PC-3 (cell line): ENCODE measurements at regions not wholly inside any gene's neighbourhood (a gene's known extent, or its start where the extent isn't known, plus 50 kb on each side); places are given as distances from the start of the nearest gene placed in this dataset.

Experiments used
- ATAC-seq: fragments of 200-7000 bp; cut with Tn5 transposase; 2 replicates; pipeline ENCODE4 v1.9.1; 2020; ENCODE audit warnings: mild to moderate bottlenecking, moderate library complexity
- BruUV-seq: library from RNA; stranded (reverse); fragments of 400-500 nt; replicated peaks from 2 replicates; lab custom pipeline; 2021; lab: Mats Ljungman, UMichigan
- CTCF ChIA-PET: fragments of 300-600 bp; sonication (Branson Sonifier 250); formaldehyde crosslinking; loops from one replicate; lab custom pipeline; 2022; ENCODE audit warnings: antibody characterized with exemption; lab: Charles Lee
- POLR2A ChIA-PET: fragments of 300-600 bp; sonication (Branson Sonifier 250); formaldehyde crosslinking; loops from one replicate; lab custom pipeline; 2022; ENCODE audit warnings: antibody characterized with exemption; ENCODE audit not compliant: unreplicated experiment; lab: Charles Lee
- DNase-seq: peaks from one replicate; pipeline ENCODE4 v3.0.0-alpha.2; 2015
- H2AFZ ChIP-seq: fragments of 300-600 bp; sonication (generic); 2 replicates; pipeline ENCODE4 v1.6.0; 2016; ENCODE audit warnings: antibody characterized with exemption, low read length
- H3F3A ChIP-seq: fragments of 300-600 bp; sonication (generic); one replicate; pipeline ENCODE4 v1.6.0; 2017; ENCODE audit warnings: antibody characterized with exemption, low read length, control low read depth, mild to moderate bottlenecking; ENCODE audit not compliant: unreplicated experiment
- H3K27ac ChIP-seq: fragments of 300-600 bp; sonication (generic); 2 replicates; pipeline ENCODE4 v1.5.1; 2016; ENCODE audit warnings: mild to moderate bottlenecking, low read length
- H3K27me3 ChIP-seq: fragments of 300-600 bp; sonication (generic); 2 replicates; pipeline ENCODE4 v1.6.1; 2016; ENCODE audit warnings: low read length, mixed read lengths
- H3K36me3 ChIP-seq: fragments of 300-600 bp; sonication (generic); 2 replicates; pipeline ENCODE4 v1.6.1; 2016; ENCODE audit warnings: low read depth, mixed run types, low read length, mixed read lengths
- H3K4me1 ChIP-seq: fragments of 300-600 bp; sonication (generic); 2 replicates; pipeline ENCODE4 v1.5.1; 2016; ENCODE audit warnings: low read length; ENCODE audit not compliant: insufficient read depth
- H3K4me2 ChIP-seq: fragments of 300-600 bp; sonication (generic); 2 replicates; pipeline ENCODE4 v1.6.0; 2016; ENCODE audit warnings: low read length
- H3K4me3 ChIP-seq: fragments of 300-600 bp; sonication (generic); 2 replicates; pipeline ENCODE4 v1.5.1; 2016; ENCODE audit warnings: mild to moderate bottlenecking, low read length, mixed read lengths
- H3K79me2 ChIP-seq: fragments of 300-600 bp; sonication (generic); 2 replicates; pipeline ENCODE4 v1.6.1; 2017; ENCODE audit warnings: low read length, mixed read lengths
- H3K9ac ChIP-seq: fragments of 300-600 bp; sonication (generic); 2 replicates; pipeline ENCODE4 v1.6.0; 2016; ENCODE audit warnings: mild to moderate bottlenecking, low read length
- H3K9me2 ChIP-seq: fragments of 300-600 bp; sonication (generic); replicated peaks from 2 replicates; pipeline ENCODE4 v1.6.1; 2016; ENCODE audit warnings: mixed run types, low read length, mixed read lengths
- H3K9me3 ChIP-seq: fragments of 300-600 bp; sonication (generic); 2 replicates; pipeline ENCODE4 v1.6.1; 2016; ENCODE audit warnings: low read length, mixed read lengths
- H4K20me1 ChIP-seq: fragments of 300-600 bp; sonication (generic); 2 replicates; pipeline ENCODE4 v1.6.1; 2016; ENCODE audit warnings: low read length, mixed read lengths
- EZH2 ChIP-seq: fragments of 300-600 bp; sonication (generic); IDR thresholded peaks from one replicate; pipeline ENCODE4 v1.6.1; 2017; ENCODE audit warnings: antibody characterized with exemption, mild to moderate bottlenecking, low read length; ENCODE audit not compliant: unreplicated experiment
- EZH2phosphoT487 ChIP-seq: fragments of 300-600 bp; sonication (generic); IDR thresholded peaks from 2 replicates; pipeline ENCODE4 v1.6.1; 2018; ENCODE audit warnings: mild to moderate bottlenecking, antibody characterized with exemption, low read length, borderline replicate concordance
- intact Hi-C: fragments of 100-400 bp; cut with micrococcal nuclease; formaldehyde crosslinking; loops from 2 replicates; pipeline ENCODE4 v1.9.0; 2023
- TF ChIP-seq, protein P1 (sequence below): fragments of 300-600 bp; sonication (generic); conservative IDR thresholded peaks from 2 replicates; pipeline ENCODE4 v1.5.1; 2017; ENCODE audit warnings: antibody characterized with exemption, low read depth, mild to moderate bottlenecking, low read length

DNA sequence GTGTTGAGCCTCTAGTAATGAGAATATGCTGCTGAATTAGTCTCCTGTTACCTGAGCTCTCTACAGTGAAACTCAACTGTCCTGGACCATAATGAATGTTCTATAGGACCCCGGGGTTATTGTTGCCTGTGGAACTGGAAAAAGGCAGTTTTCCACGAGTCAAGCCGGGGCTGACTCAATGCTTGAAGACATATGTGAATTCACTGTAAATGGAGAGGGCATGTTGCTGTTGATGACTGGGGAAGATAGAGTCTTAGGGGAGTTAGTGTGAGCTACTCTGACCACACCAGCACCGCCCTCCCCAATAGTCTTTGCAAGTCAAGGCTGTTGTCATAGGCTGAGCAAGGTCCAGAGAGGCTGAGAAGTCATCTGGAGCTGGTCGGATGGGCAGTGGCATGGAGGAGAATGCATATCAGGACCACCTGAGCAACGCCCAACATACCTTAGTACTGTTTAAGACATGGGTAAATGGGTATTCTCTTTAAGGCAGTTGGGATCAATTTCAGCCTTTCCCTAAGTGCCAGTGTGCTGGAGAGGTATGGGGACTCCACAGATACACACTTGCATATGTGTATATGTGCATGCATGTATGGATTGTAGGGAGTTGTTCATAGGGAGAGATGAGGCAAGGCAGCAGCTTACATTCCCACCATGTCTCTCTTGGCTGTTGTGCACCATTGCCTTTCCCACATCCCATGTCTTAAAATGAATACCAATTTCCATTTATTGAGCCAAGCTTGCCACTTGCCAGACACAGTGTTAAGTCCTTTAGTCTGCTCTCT is 230.1 kb upstream of the NAV2 start:
- no peaks in the 10 kb centered on the region for H3K9me2 ChIP-seq
- no TSS peak for BruUV-seq
- H3K27me3 ChIP-seq, result peaks cover 74% of the 10 kb centered on the region
- H3F3A ChIP-seq, result no peaks in the 10 kb centered on the region
- H3K4me1 ChIP-seq, result no peaks in the 10 kb centered on the region
- no peak overlapping the region for H3K9ac ChIP-seq
- no peaks in the 10 kb centered on the region for H3K9me3 ChIP-seq
- intact Hi-C loops, result no loop called here
- no peaks in the 10 kb centered on the region for H3K36me3 ChIP-seq
- H3K4me2 ChIP-seq, result no peak overlapping the region
- POLR2A ChIA-PET, result no interaction called here
- TF ChIP-seq, protein P1, sequence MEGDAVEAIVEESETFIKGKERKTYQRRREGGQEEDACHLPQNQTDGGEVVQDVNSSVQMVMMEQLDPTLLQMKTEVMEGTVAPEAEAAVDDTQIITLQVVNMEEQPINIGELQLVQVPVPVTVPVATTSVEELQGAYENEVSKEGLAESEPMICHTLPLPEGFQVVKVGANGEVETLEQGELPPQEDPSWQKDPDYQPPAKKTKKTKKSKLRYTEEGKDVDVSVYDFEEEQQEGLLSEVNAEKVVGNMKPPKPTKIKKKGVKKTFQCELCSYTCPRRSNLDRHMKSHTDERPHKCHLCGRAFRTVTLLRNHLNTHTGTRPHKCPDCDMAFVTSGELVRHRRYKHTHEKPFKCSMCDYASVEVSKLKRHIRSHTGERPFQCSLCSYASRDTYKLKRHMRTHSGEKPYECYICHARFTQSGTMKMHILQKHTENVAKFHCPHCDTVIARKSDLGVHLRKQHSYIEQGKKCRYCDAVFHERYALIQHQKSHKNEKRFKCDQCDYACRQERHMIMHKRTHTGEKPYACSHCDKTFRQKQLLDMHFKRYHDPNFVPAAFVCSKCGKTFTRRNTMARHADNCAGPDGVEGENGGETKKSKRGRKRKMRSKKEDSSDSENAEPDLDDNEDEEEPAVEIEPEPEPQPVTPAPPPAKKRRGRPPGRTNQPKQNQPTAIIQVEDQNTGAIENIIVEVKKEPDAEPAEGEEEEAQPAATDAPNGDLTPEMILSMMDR, result no peak
- no peak for TF ChIP-seq EZH2
- no peak for TF ChIP-seq EZH2phosphoT487
- H3K27ac ChIP-seq, result no peak overlapping the region
- CTCF ChIA-PET, result no interaction called here
- no peak for DNase-seq
- no peak for ATAC-seq
- H3K79me2 ChIP-seq, result no peaks in the 10 kb centered on the region
- H4K20me1 ChIP-seq, result no peaks in the 10 kb centered on the region
- H2AFZ ChIP-seq, result no peak overlapping the region
- no peak overlapping the region for H3K4me3 ChIP-seq

DNA sequence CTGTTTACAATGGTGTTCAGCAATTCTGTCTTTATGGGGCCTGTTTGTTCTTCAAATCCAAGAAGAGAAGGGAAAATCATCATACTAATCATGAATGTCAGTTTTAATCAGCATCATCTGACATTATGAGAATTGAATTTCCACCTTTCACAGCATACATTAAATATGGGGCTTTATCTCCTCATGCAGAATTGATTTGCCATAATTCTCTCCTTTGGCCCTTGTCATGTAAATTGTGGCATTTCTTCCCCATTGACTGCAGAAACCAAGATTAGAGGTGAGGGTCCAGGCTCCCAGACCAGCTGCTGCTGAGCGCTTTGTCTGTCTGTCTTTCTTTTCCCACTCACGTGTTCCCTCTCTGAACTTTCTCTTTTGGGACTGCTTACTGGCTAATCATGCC is 232.1 kb upstream of the NAV2 start:
- no peak overlapping the region for H3K4me2 ChIP-seq
- POLR2A ChIA-PET, result no interaction called here
- no peaks in the 10 kb centered on the region for H3K9me2 ChIP-seq
- no peaks in the 10 kb centered on the region for H3F3A ChIP-seq
- intact Hi-C loops, result no loop called here
- no peak overlapping the region for H3K9ac ChIP-seq
- no peaks in the 10 kb centered on the region for H3K4me1 ChIP-seq
- H3K36me3 ChIP-seq, result no peaks in the 10 kb centered on the region
- H3K79me2 ChIP-seq, result no peaks in the 10 kb centered on the region
- no peak overlapping the region for H3K27ac ChIP-seq
- no peak for DNase-seq
- peaks cover 82% of the 10 kb centered on the region for H3K27me3 ChIP-seq
- CTCF ChIA-PET, result no interaction called here
- ATAC-seq, result no peak
- no peaks in the 10 kb centered on the region for H3K9me3 ChIP-seq
- H2AFZ ChIP-seq, result no peak overlapping the region
- H4K20me1 ChIP-seq, result no peaks in the 10 kb centered on the region
- H3K4me3 ChIP-seq, result no peak overlapping the region
- TF ChIP-seq EZH2, result no peak
- no peak for TF ChIP-seq EZH2phosphoT487
- TF ChIP-seq, protein P1, result no peak
- BruUV-seq, result no TSS peak

DNA sequence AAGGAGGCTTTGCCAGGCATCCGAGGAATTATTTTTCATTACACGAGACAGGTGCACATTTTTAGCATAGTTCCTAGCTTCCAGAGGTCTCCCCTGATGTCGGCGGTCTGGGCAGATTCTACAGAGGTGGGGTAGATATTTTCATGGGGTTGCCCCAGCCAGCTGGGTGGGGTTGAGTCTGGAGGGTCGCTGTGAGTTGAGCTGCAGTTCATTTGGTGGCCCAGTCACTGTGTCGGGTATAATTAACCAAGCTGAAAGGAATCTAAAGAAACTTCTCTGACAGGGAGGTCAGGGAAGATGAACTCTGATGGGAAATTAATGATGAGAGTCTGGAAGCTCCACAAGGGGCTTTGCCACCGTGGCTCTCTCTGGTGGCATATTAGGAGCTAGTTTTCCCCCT is 233.7 kb upstream of the NAV2 start:
- Histone ChIP-seq H3K36me3 (no peaks in the 10 kb centered on the region), H3K27me3 (peaks cover 85% of the 10 kb centered on the region), H3K4me2 (no peak overlapping the region), H3K9me2 (no peaks in the 10 kb centered on the region), H3K9me3 (no peaks in the 10 kb centered on the region), H2AFZ (no peak overlapping the region), H4K20me1 (no peaks in the 10 kb centered on the region), H3K79me2 (no peaks in the 10 kb centered on the region), H3K4me3 (no peak overlapping the region), H3K4me1 (no peaks in the 10 kb centered on the region), H3F3A (no peaks in the 10 kb centered on the region), H3K27ac (no peak overlapping the region), H3K9ac (no peak overlapping the region)
- no TSS peak for BruUV-seq
- intact Hi-C loops, result no loop called here
- DNase-seq, result no peak
- POLR2A ChIA-PET, result no interaction called here
- ATAC-seq, result no peak
- TF ChIP-seq EZH2 (no peak), EZH2phosphoT487 (no peak)
- TF ChIP-seq, protein P1, result no peak
- CTCF ChIA-PET, result no interaction called here
